SK-N-MC (cell line): ENCODE measurements at regions not wholly inside any gene's neighbourhood (a gene's known extent, or its start where the extent isn't known, plus 50 kb on each side); places are given as distances from the start of the nearest gene placed in this dataset.

ENCODE experiments used
- EZH2 ChIP-seq: fragments of 200-600 bp; sonication (generic); IDR thresholded peaks from one replicate; pipeline ENCODE4 v1.6.1; 2017; ENCODE audit warnings: antibody characterized with exemption
- FOXP2 ChIP-seq: optimal IDR thresholded peaks from 2 replicates; pipeline ENCODE3; 2011; ENCODE audit warnings: mild to moderate bottlenecking, moderate library complexity; ENCODE audit not compliant: insufficient read depth; ENCODE audit errors: extremely low read length, control extremely low read depth

DNA sequence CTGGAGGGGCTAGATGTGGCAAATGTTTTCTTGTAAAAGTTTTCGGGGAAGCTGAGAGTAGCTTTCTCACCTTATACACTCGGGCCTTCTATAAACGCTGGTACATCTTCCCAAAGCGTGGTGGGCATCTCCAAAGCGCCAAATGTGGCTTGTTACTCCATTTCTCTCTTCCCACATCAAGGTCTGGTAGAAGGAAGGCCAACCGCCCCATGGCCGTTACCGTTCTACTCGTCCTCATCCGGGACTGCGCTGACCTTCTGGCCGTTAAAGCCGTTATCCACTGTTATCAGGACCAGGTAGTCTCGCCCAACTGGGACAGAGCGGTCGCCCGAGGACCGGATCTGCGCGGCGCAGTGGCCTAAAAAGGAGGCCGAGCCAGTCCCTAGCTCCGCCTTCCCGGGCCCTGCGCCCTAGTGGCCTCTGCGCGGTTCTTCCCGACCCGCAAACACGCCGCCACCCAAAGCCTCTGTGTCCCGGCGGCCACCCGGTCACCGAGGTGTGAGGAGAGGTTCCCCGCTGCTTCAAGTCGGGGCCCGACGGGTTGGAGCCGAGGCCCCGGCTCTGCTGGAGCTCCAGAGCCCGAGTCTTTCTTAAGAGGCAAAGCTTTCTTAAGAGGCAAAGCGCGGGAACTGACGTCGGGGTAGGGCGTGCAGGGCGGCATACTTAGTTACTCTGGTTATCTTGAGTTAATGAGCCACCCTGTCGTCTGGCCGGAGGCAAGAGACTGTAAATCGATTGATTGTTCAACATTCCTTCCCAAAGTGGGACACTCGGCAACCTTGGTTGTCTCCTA lies 90.5 kb downstream of the GPX5 start:
- TF ChIP-seq EZH2, result no peak
- no peak for TF ChIP-seq FOXP2
